PFSK-1 (cell line): ENCODE measurements at regions not wholly inside any gene's neighbourhood (a gene's known extent, or its start where the extent isn't known, plus 50 kb on each side); places are given as distances from the start of the nearest gene placed in this dataset.

Experiments
- POLR2AphosphoS5 ChIP-seq: IDR thresholded peaks from 2 replicates; pipeline ENCODE4 v1.6.1; 2012; ENCODE audit warnings: low read depth, mild to moderate bottlenecking, control low read depth, low read length, moderate library complexity
- SIN3A ChIP-seq: IDR thresholded peaks from 2 replicates; pipeline ENCODE4 v1.6.1; 2012; ENCODE audit warnings: mild to moderate bottlenecking, low read length, moderate library complexity, borderline replicate concordance; ENCODE audit not compliant: insufficient read depth

GRCh38 chr5:20231040-20231439, 243.0 kb upstream of the CDH18 start:
- TF ChIP-seq POLR2AphosphoS5 (no peak), SIN3A (no peak)
